Skin epidermis (tissue), 12 donors: ENCODE measurements at regions not wholly inside any gene's neighbourhood (a gene's known extent, or its start where the extent isn't known, plus 50 kb on each side); places are given as distances from the start of the nearest gene placed in this dataset.
"Not testable (repeated sequence)": the region's sequence is repeated elsewhere in the genome, so short reads cannot be mapped to it uniquely, and the experiment has no call there.

Experiments used
- H3K27ac ChIP-seq, 21 experiments: fragments of 200-600 bp; sonication (generic) in 11 of 21; one replicate each; pipeline ENCODE4 v1.5.0; 2020; ENCODE audit warnings: mild to moderate bottlenecking in 3 of 21, inconsistent platforms in 2 of 21, moderate library complexity in 2 of 21
- H3K4me3 ChIP-seq, 7 experiments: fragments of 200-600 bp; sonication (generic) in 2 of 7; one replicate each; pipeline ENCODE4 v1.5.0; 2020; ENCODE audit warnings: inconsistent platforms in 2 of 7, mild to moderate bottlenecking in 2 of 7, moderate library complexity in 1 of 7

DNA sequence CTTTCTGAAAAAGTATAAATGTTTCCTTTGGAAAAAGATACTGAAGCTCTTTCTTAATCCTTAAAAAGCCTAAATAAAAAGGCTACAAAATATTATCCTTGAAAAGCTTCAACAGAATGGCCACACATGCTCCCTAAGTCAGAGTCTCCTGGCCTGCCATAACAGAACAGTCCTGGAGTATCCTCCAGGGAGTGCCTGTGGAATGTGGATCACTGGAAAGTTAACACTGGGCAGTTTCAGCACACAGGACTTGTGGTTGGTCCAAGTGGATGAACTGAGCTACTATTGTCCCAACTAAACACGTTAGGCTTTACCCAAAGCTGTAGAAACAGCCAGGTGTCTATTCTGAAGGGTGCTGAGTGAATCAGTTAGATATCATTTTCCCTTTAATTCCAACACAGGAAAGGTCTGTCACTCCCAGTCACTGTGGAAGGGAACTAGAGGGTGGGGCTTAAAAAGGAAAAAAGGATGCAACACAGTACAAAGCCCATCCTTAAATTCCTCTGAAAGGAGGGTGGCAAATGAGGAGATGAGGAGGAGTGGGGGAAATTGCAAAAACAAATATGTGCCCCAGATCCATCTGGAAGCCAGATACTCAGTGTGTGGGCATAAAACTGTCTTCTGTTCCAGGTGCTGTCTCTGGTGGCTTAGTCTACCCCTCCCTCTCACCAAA, 196.3 kb upstream of the SPAG17 start:
- no peak overlapping the region for H3K4me3 ChIP-seq
- H3K27ac ChIP-seq: no peak overlapping the region

DNA sequence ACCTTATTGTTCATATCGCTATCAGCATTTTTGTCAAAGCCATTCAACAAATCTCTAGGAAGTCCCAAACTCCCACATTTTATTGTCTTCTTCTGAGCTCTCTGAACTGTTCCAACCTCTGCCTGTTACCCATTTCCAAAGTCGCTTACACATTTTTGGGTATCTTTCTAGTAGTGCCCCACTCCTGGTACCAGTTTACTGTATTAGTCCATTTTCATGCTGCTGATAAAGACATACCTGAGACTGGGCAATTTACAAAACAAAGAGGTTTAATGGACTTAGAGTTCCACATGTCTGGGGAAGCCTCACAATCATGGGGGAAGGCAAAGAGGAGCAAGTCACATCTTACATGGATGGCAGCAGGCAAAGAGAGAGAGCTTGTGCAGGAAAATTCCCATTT, 192.2 kb upstream of the SPAG17 start:
- not testable (repeated sequence) for H3K4me3 ChIP-seq, H3K27ac ChIP-seq

DNA sequence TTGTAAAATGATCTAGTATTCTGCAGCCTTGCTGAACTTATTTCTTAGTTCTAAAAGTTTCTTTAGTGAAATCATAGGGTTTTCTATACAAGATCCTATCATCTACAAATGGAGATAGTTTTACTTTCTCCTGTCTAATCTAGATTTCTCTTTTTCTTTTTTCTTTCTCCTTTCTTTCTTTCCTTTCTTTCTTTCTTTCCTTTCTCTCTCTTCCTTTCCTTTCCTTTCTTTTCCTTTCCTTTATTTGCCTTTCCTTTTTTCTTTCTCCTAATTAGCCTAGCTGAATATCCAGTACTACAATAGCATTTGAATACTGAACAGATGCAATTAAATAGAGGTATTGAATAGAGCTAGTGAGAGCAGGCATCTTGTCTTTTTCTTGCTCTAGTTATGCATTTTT, 186.6 kb upstream of the SPAG17 start:
- H3K4me3 ChIP-seq: no peak overlapping the region

DNA sequence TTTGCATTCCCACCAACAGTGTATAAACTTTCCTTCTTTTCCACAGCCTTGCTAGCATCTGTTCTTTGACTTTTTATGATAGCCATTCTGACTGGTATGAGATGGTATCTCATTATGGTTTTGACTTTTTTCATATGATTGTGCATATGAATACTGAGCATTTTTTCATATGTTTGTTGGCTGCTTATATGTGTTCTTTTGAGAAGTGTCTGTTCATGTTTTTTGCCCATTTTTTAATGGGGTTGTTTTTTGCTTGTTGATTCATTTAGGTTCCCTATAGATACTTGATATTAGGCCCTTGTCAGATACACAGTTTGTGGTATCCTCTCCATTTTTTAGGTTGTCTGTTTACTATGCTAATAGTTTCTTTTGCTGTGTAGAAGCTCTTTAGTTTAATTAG, 185.8 kb upstream of the SPAG17 start:
- Histone ChIP-seq H3K4me3 (no peak overlapping the region), H3K27ac (no peak overlapping the region)

More for the DNA sequence above, 186.6 kb upstream of the SPAG17 start:
- no peak overlapping the region for H3K27ac ChIP-seq

DNA sequence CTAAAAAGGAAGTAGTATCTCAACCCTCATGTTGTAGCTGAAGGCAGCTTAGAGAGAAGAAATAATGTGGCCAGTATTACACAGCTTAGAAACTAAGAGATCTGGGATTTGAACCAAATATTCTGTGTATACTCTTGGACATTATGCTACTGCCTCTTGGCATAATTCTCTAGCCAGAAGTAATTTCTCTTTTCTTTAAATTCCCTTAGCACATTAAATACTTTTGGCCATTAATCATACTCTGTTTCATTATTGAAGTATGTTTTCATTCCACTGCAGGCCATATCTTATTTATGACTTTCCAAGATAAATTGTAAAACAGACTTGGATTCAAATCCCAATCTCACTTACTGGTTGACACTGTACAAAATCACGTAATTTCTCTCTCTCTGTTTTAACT, 181.3 kb upstream of the SPAG17 start:
- H3K27ac ChIP-seq: no peak overlapping the region
- no peak overlapping the region for H3K4me3 ChIP-seq

- H3K4me3 ChIP-seq: no peak overlapping the region
Observed at GRCh38 chr1:118364882-118365281, 179.9 kb upstream of the SPAG17 start.

DNA sequence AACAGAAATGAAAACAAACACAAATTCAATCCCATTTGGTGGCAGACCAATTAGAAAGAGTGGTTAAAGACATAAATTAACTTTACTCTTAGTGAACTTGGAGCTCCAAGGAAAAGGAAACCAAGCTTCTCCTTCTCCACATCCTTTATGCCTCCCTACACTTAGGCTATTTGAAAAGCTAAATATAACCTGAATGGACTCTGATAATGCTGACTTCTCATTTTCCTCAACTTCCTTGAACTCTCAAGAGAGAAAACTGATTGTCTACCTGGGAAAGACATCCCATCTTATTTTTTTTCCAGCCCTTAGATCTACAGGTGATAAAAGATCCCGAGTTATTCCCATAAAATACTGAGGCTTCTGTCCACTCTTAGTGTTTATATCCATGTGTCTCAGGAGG, 178.4 kb upstream of the SPAG17 start:
- Histone ChIP-seq H3K4me3 (no peak overlapping the region), H3K27ac (no peak overlapping the region)

More at GRCh38 chr1:118364882-118365281, 179.9 kb upstream of the SPAG17 start:
- no peak overlapping the region for H3K27ac ChIP-seq

DNA sequence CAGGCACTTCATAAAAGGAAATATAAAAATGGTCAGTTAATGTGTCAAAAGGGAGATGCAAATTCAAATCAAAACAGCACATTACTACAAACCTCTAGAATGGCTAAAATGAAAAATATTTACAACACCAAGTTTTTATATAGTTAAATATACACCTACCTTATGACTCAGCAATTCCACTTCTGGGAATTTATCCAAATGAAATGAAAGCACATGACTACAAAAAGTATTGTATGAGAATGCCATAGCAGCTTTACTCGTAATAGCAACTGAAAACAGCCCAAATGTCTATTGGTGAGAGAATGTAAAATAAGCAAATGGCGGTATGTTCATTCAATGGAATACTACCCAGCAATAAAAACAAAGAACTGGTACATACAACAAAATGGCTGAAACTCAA, 175.8 kb upstream of the SPAG17 start:
- H3K4me3 ChIP-seq: no peak overlapping the region
- no peak overlapping the region for H3K27ac ChIP-seq

DNA sequence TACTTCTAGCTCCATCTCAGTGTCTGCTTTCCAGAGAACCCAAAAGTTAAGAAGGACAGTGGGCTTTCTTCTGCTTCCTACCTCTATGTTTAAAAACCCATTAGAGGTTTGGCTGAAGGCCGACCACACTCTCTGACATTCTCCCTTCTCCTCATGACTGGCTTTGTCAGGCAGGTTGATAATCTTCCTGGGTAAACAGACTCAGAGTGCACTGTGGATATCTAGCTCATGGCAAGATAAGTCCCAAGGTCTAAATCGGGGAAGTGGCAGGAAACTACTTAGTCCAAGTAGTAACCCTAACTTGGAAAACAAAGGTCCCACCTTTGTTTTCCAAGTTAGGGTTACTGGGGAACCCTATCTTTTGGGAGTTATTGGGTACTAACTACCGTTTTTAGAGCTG, 161.9 kb upstream of the SPAG17 start:
- H3K4me3 ChIP-seq: no peak overlapping the region

GRCh38 chr1:118340928-118341910, 156.2 kb upstream of the SPAG17 start:
- Histone ChIP-seq H3K27ac (no peak overlapping the region), H3K4me3 (no peak overlapping the region)

More for the DNA sequence above, 161.9 kb upstream of the SPAG17 start:
- no peak overlapping the region for H3K27ac ChIP-seq

DNA sequence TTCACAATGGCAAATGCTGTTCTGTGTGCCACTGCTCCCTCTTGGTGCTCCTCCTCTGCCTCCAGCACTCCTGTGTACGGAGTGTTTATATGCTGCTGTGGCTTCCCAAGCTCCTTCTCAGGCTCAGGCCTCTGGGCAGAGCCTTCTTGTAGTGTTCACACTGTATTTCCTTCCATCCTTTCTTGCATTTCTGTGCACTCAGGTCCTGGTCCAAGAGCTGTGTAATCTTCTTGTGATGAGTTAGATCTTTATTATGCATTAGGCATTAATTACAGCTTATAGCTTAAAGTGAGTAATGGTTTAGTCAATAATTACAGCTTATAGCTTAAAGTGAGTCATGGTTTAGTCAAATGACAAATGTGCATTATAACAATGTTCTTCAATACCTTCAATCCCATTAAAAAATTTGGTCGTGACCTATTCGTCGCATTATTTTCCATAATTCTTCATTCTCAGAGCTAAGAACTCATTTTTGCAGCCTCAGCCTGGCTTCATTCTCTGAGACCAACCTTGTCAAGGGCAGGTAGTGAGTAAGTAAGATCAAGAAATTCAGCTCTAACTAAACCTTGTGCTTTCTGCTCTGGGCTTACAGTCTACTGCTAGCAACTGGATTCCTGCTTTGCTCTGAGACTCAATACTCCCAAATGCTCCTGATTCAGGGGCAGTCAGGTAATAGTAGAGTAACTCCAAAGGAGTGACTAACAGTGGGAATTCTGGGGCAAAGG, 154.5 kb upstream of the SPAG17 start:
- Histone ChIP-seq H3K4me3 (no peak overlapping the region), H3K27ac (peak overlapping the region in 1 of 21 experiments; percentile 73)

DNA sequence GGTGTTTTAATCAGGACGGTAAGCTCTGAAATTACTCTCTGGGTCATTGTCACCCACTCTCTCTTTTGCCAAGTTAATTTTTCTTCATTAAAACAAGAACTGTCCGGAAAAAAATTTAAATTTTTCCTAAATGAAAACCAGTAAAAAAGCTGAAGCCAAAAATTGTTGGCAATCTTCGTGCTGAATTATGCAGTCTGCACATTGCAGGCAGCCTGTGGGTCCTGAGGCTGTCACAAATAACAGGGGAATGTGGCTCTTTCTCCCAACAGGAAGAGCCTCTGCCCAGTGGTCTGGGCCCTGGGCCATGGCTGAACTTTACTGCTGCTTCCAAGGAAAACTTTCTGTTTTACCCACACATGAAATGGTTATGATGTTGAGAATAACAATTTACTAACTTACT, 153.9 kb upstream of the SPAG17 start:
- Histone ChIP-seq H3K4me3 (no peak overlapping the region), H3K27ac (peak overlapping the region in 1 of 21 experiments; percentile 73)

DNA sequence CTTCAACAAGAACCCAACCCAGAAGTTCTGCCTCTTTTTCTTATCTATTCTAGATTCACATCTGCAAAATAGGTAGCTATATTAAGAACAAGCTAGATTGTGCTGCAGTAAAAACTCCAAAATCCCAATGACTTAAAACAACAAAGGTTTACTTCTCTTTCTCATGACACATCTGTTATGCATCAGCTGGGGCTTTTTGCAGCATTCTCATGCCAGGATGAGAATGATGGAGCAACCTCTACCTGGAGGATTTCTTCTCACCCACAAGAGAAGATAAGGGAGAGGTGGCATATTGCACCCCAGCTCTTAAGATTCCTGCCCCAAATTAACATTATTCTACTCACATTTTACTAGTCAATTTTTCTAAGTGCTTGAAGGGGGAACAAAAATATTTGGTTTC, 152.3 kb upstream of the SPAG17 start:
- H3K4me3 ChIP-seq: no peak overlapping the region
- no peak overlapping the region for H3K27ac ChIP-seq

DNA sequence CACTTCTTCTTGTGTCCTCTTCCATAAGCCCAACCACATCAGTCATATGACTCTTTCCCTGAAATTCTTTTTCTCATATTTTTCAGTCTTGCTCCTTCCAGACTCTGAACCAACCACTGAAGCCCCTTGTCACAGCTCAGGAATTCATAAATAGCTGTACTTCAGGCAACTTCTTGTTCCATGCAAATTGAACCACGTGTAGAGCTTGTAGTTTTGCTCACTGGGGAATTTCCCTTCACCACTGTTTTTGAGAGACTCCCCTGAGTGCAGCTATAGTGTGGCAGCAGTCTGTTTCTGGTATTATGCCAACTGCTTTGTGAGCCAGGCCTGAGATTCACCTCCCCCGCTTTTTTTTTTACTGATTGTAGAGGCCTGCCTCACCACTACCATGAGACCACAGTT, 150.3 kb upstream of the SPAG17 start:
- peak overlapping the region in 1 of 21 experiments; percentile 18 for H3K27ac ChIP-seq

DNA sequence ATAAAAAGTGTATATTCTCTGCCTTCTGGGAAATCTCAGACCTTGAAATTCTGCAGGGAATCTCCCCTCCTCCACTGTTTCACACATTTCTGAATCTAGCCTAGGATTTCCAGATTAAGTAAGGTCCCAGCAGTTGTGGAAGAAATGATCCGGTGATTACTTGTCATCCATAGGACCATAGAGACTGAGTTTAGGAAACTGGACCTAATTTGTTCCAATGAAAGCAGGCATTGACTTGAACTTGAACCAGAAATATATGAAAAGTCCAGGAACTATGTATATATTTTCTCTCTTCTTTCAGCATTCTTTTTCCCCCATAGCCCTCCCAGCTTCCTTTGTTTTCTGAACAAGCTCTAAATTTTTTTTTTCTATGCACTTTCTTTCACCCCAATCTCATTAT, 149.5 kb upstream of the SPAG17 start:
- no peak overlapping the region for H3K27ac ChIP-seq
- H3K4me3 ChIP-seq: no peak overlapping the region

More for the DNA sequence above, 150.3 kb upstream of the SPAG17 start:
- no peak overlapping the region for H3K4me3 ChIP-seq

- Histone ChIP-seq H3K27ac (no peak overlapping the region), H3K4me3 (no peak overlapping the region)
Observed at GRCh38 chr1:118333601-118334210, 148.7 kb upstream of the SPAG17 start.

- no peak overlapping the region for H3K27ac ChIP-seq
- H3K4me3 ChIP-seq: no peak overlapping the region
Observed at GRCh38 chr1:118326960-118327629, 142.1 kb upstream of the SPAG17 start.

- H3K4me3 ChIP-seq: no peak overlapping the region
- H3K27ac ChIP-seq: no peak overlapping the region
Observed at GRCh38 chr1:118325550-118326225, 140.7 kb upstream of the SPAG17 start.

GRCh38 chr1:118323246-118323645, 138.2 kb upstream of the SPAG17 start:
- H3K4me3 ChIP-seq: no peak overlapping the region
- H3K27ac ChIP-seq: no peak overlapping the region
